Urinary bladder (tissue), 3 donors: ENCODE measurements at regions not wholly inside any gene's neighbourhood (a gene's known extent, or its start where the extent isn't known, plus 50 kb on each side); places are given as distances from the start of the nearest gene placed in this dataset.

ENCODE experiments used
- DNase-seq: peaks from one replicate; pipeline ENCODE4 v3.0.0-alpha.2; 2015; ENCODE audit errors: extremely low spot score
- H3K27ac ChIP-seq: one replicate; pipeline ENCODE4 v1.5.1; 2013; ENCODE audit warnings: low read depth, mild to moderate bottlenecking, moderate library complexity
- H3K36me3 ChIP-seq: one replicate; pipeline ENCODE4 v1.6.1; 2013; ENCODE audit warnings: mild to moderate bottlenecking, moderate library complexity; ENCODE audit not compliant: insufficient read depth
- H3K4me1 ChIP-seq: one replicate; pipeline ENCODE4 v1.6.1; 2013; ENCODE audit warnings: mild to moderate bottlenecking, moderate library complexity; ENCODE audit not compliant: insufficient read depth
- H3K4me3 ChIP-seq: one replicate; pipeline ENCODE4 v1.5.1; 2013; ENCODE audit warnings: low read depth, low read length
- WGBS: extraction: QIAGEN DNeasy Blood & Tissue Kit; methylation state at CpG from one replicate; pipeline ENCODE4 v1.1.7; 2013; 5-methylcytosine and 5-hydroxymethylcytosine counted together
- donor health status: healthy with polysubstance abuse.
- donor health status: healthy.

GRCh38 chr5:129163810-129164378, 69.3 kb downstream of the ISOC1 start:
- no peak for DNase-seq
- H3K36me3 ChIP-seq = no peaks in the 10 kb centered on the region
- H3K4me3 ChIP-seq = no peak overlapping the region
- 93% methylated on average over 4 of the region's 4 CpGs for WGBS
- H3K27ac ChIP-seq = no peak overlapping the region
- H3K4me1 ChIP-seq = no peaks in the 10 kb centered on the region

GRCh38 chr5:129170050-129170449, 75.5 kb downstream of the ISOC1 start:
- Histone ChIP-seq H3K4me3 (no peak overlapping the region), H3K27ac (no peak overlapping the region), H3K36me3 (no peaks in the 10 kb centered on the region), H3K4me1 (no peaks in the 10 kb centered on the region)
- no peak for DNase-seq
- WGBS = 48% methylated on average over 1 of the region's 1 CpG

DNA sequence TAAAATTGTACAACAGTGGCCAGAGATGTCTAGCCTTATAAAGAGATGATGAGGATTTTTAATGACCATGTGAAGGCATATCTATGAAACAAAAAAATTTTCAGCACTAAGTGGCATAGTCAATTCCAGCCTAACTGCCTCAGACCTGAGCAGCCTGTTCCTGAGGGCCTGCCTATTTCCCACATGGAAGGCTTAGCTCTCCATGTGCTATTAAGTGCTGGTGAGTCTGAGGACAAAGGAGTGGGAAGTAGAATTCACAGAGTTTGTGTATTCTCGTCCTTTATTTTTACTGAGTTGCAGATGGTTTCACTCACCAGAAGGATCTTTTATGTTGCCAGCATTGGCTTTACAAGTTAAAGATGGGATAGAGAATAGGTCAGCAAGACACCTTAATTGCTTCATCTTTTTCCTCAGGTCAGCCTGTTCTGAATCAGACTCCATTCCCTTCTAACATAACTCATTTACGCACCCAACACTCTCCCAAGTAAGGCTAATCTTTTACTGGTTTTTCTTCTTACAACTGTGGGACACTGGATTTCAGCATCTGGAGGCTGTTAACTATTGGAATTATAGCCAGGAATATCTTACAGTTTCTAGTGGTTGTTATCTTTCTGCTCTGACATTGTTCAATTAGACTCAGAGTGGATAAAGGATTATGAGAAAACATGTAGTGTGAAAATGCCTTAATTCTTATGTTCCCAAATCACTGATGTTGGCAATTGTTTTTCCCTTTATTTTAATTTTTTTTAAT, 76.8 kb downstream of the ISOC1 start:
- no peaks in the 10 kb centered on the region for H3K4me1 ChIP-seq
- no peak overlapping the region for H3K27ac ChIP-seq
- H3K36me3 ChIP-seq = no peaks in the 10 kb centered on the region
- 56% methylated on average over 2 of the region's 2 CpGs for WGBS
- H3K4me3 ChIP-seq = no peak overlapping the region
- peak; percentile 53 for DNase-seq

GRCh38 chr5:129172580-129172979, 78.0 kb downstream of the ISOC1 start:
- Histone ChIP-seq H3K27ac (no peak overlapping the region), H3K4me1 (no peaks in the 10 kb centered on the region), H3K36me3 (no peaks in the 10 kb centered on the region), H3K4me3 (no peak overlapping the region)
- no peak for DNase-seq

- Histone ChIP-seq H3K27ac (no peak overlapping the region), H3K4me1 (no peaks in the 10 kb centered on the region), H3K36me3 (no peaks in the 10 kb centered on the region), H3K4me3 (no peak overlapping the region)
- DNase-seq = no peak
These were observed 79.2 kb downstream of the ISOC1 start for GRCh38 chr5:129173771-129174170.

GRCh38 chr5:129174480-129174879, 79.9 kb downstream of the ISOC1 start:
- DNase-seq = no peak

DNA sequence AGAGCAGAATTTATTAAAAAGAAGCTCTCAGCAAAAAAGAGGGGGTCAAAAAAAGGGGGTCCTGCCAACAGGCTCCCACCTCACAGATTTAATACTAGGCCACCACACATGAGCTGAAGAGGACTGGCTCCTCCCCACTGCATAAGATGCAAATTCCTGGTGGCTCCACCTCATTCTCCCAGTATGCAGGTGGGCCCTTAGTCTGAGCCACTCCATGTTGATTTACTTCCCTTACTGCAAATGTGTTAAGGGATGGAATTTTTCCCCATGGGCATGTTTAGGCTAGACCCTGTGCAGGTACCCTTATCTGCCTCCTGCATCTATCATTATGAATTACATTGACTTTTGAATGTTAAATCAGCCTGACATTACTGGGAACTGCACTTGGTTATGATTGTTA, 82.9 kb downstream of the ISOC1 start:
- Histone ChIP-seq H3K4me1 (no peaks in the 10 kb centered on the region), H3K36me3 (no peaks in the 10 kb centered on the region), H3K4me3 (no peak overlapping the region), H3K27ac (no peak overlapping the region)
- no peak for DNase-seq

More at GRCh38 chr5:129174480-129174879, 79.9 kb downstream of the ISOC1 start:
- H3K36me3 ChIP-seq = no peaks in the 10 kb centered on the region
- no peak overlapping the region for H3K27ac ChIP-seq
- 68% methylated on average over 2 of the region's 2 CpGs for WGBS
- H3K4me3 ChIP-seq = no peak overlapping the region
- no peaks in the 10 kb centered on the region for H3K4me1 ChIP-seq

- 80% methylated on average over 3 of the region's 3 CpGs for WGBS
- DNase-seq = no peak
- H3K36me3 ChIP-seq = peaks cover 2% of the 10 kb centered on the region
- H3K4me1 ChIP-seq = no peaks in the 10 kb centered on the region
- no peak overlapping the region for H3K4me3 ChIP-seq
- no peak overlapping the region for H3K27ac ChIP-seq
These were observed 104.8 kb downstream of the ISOC1 start for GRCh38 chr5:129199308-129199707.

DNA sequence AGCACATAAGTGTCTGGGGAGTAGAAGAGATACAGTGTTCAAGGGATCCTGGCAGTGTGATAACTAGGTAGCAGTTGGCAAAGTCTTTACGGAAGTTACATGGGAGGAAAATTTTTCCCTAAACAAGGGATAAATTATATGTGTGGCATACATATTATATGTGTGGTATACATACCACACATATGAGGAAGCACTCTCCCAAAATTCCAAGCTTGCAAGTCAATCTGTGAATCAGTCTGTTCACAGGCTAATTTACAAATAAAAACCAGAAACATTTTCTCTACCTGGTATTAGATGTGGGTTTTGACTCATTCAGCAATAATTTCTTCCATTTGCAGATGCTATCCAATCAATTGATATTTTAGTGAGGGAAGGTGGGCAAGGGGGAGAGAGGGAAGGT, 110.0 kb downstream of the ISOC1 start:
- WGBS = 90% methylated on average over 1 of the region's 1 CpG
- no peak overlapping the region for H3K27ac ChIP-seq
- no peaks in the 10 kb centered on the region for H3K4me1 ChIP-seq
- no peak for DNase-seq
- H3K36me3 ChIP-seq = no peaks in the 10 kb centered on the region
- no peak overlapping the region for H3K4me3 ChIP-seq

DNA sequence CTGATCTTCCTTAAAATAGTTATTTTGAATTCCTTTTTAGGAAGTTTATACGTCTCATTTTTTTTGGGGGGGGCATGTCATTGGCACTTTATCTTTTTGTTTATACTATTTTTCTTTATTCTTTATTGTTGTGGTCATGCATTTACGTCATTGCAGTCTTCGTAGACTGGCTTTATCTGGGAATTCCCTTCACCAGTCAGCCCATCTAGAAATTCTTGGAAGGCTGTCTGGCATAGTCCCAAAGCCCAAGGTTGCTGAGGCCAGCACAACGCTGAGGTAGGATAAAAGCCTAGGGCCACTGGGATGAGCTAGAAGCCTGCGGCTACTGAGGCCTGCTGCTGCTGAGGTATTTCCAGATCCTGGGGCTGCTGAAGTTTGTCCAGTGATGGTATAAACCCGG, 121.5 kb downstream of the ISOC1 start:
- Histone ChIP-seq H3K27ac (no peak overlapping the region), H3K4me1 (no peaks in the 10 kb centered on the region), H3K4me3 (no peak overlapping the region), H3K36me3 (no peaks in the 10 kb centered on the region)
- DNase-seq = no peak
- 85% methylated on average over 6 of the region's 6 CpGs for WGBS

- no peak for DNase-seq
- Histone ChIP-seq H3K4me1 (no peaks in the 10 kb centered on the region), H3K27ac (no peak overlapping the region), H3K4me3 (no peak overlapping the region), H3K36me3 (no peaks in the 10 kb centered on the region)
- 90% methylated on average over 3 of the region's 3 CpGs for WGBS
These were observed 122.6 kb downstream of the ISOC1 start for GRCh38 chr5:129217179-129217578.

GRCh38 chr5:129223178-129223577, 128.6 kb downstream of the ISOC1 start:
- Histone ChIP-seq H3K36me3 (no peaks in the 10 kb centered on the region), H3K27ac (no peak overlapping the region), H3K4me1 (no peaks in the 10 kb centered on the region), H3K4me3 (no peak overlapping the region)
- no peak for DNase-seq
- WGBS = 90% methylated on average over 2 of the region's 2 CpGs

- Histone ChIP-seq H3K4me3 (no peak overlapping the region), H3K36me3 (no peaks in the 10 kb centered on the region), H3K4me1 (no peaks in the 10 kb centered on the region), H3K27ac (no peak overlapping the region)
- no peak for DNase-seq
- WGBS = 61% methylated on average over 3 of the region's 3 CpGs
These were observed 134.0 kb downstream of the ISOC1 start for GRCh38 chr5:129228577-129228976.

GRCh38 chr5:129241755-129242154, 147.2 kb downstream of the ISOC1 start:
- no peak overlapping the region for H3K4me3 ChIP-seq
- no peaks in the 10 kb centered on the region for H3K4me1 ChIP-seq
- peak; percentile 25 for DNase-seq
- no peak overlapping the region for H3K27ac ChIP-seq
- 83% methylated on average over 2 of the region's 2 CpGs for WGBS
- H3K36me3 ChIP-seq = no peaks in the 10 kb centered on the region
